ENCODE measurements at regions not wholly inside any gene's neighbourhood (a gene's known extent, or its start where the extent isn't known, plus 50 kb on each side); places are given as distances from the start of the nearest gene placed in this dataset.

DNA sequence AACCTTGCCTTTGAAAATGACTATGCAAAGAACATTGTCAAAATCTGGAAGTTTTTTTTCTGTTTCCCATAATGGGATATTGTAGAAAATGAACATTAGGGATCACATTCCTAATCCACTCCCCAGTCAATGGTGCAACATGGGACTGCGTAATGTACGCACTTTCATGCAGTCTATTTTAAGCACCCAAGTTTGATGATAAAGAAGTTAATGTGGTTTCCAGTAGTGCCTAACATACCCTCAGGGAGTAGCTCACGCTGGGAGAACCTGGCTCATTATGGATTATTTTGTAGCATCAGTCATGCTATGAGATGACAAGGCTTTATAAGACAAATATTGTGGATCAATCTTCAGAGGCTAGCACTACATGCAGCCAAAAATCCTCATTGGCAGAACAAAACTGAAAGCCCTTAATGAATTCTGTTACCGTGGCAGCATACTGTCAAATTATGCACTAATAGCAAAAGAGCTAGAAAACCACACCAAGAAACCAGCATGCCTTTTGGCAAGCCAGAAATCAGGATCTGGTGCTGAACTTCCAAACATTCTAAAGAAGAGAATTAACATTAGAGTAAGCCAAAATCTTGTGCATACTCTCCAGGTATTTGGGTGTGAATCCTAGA lies 1392.8 kb upstream of the TENM3 start:
- no peaks in the 10 kb centered on the region for H3K4me1 ChIP-seq
- H3K27me3 ChIP-seq, result no peaks in the 10 kb centered on the region
- H3K27ac ChIP-seq, result no peak overlapping the region
- DNase-seq, result no peak
- no peak overlapping the region for H3K4me3 ChIP-seq
- TF ChIP-seq, protein P1, sequence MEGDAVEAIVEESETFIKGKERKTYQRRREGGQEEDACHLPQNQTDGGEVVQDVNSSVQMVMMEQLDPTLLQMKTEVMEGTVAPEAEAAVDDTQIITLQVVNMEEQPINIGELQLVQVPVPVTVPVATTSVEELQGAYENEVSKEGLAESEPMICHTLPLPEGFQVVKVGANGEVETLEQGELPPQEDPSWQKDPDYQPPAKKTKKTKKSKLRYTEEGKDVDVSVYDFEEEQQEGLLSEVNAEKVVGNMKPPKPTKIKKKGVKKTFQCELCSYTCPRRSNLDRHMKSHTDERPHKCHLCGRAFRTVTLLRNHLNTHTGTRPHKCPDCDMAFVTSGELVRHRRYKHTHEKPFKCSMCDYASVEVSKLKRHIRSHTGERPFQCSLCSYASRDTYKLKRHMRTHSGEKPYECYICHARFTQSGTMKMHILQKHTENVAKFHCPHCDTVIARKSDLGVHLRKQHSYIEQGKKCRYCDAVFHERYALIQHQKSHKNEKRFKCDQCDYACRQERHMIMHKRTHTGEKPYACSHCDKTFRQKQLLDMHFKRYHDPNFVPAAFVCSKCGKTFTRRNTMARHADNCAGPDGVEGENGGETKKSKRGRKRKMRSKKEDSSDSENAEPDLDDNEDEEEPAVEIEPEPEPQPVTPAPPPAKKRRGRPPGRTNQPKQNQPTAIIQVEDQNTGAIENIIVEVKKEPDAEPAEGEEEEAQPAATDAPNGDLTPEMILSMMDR (IDR thresholded peaks at IDR 0.05), result no peak
- no peak for TF ChIP-seq POLR2A (IDR thresholded peaks at IDR 0.05)
- intact Hi-C loops (cut with DNase I), result no loop called here
- WGBS, 4 donors, result 66 to 75% (median 70%) methylated on average over 4 of the region's 4 CpGs
- H3K36me3 ChIP-seq, result no peaks in the 10 kb centered on the region
- ATAC-seq, result no peak
- H3K9me3 ChIP-seq, result peaks cover 0 to 3% (median 0%) of the 10 kb centered on the region in 12 donors

DNA sequence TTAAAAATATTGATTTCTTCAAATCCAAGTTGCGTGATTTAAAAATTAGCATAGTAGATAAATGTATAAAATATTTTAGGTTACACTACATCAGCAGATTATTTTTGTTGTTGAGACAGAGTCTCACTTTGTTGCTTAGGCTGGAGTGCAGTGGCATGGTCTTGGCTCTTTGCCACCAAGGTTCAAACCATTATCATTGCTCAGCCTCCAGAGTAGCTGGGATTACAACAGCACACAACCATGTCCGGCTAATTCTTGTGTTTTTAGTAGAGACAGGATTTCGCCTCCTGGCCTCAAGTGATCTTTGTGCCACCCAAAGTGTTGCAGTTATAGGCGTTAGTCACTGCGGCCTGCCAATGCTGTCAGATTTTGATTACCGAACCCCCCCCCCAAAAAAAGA lies 1390.5 kb upstream of the TENM3 start:
- no peaks in the 10 kb centered on the region for H3K27me3 ChIP-seq
- intact Hi-C loops (cut with DNase I), result no loop called here
- H3K4me3 ChIP-seq, result no peak overlapping the region
- H3K27ac ChIP-seq, result no peak overlapping the region
- no peaks in the 10 kb centered on the region for H3K36me3 ChIP-seq
- H3K4me1 ChIP-seq, result no peaks in the 10 kb centered on the region
- ATAC-seq, result no peak
- DNase-seq, result no peak
- peaks cover 0 to 5% (median 0%) of the 10 kb centered on the region in 12 donors for H3K9me3 ChIP-seq
- WGBS, 4 donors, result 30 to 50% (median 38%) methylated on average over 6 of the region's 6 CpGs
- TF ChIP-seq POLR2A (IDR thresholded peaks at IDR 0.05), result no peak
- TF ChIP-seq, protein P1 (IDR thresholded peaks at IDR 0.05), result no peak

DNA sequence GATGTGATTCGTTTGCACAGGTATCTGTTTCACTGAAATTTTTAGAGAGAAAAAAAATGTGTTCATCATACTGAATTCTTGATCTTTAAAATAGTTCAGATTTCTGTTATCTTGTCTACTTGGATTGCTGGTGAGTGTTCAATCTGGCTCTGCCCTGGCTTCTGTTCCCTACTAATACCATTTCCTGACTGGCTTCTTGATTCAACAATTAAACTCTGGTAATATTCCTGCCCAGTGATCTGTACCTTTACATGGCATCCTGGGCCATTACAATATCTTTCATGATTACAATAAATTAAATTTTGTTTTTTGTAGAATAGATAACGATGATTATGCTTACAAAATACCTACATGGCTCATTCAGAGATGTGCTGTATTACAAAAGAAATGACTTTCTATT lies 1388.0 kb upstream of the TENM3 start:
- DNase-seq, result no peak
- no peak for ATAC-seq
- 58 to 67% (median 64%) methylated on average over 2 of the region's 2 CpGs for WGBS, 4 donors
- no peaks in the 10 kb centered on the region for H3K36me3 ChIP-seq
- no peaks in the 10 kb centered on the region for H3K27me3 ChIP-seq
- no peaks in the 10 kb centered on the region for H3K4me1 ChIP-seq
- H3K9me3 ChIP-seq, result peaks cover 0 to 5% (median 0%) of the 10 kb centered on the region in 12 donors
- no peak for TF ChIP-seq POLR2A (IDR thresholded peaks at IDR 0.05)
- TF ChIP-seq, protein P1 (IDR thresholded peaks at IDR 0.05), result no peak
- no peak overlapping the region for H3K4me3 ChIP-seq
- intact Hi-C loops (cut with DNase I), result no loop called here
- H3K27ac ChIP-seq, result no peak overlapping the region

DNA sequence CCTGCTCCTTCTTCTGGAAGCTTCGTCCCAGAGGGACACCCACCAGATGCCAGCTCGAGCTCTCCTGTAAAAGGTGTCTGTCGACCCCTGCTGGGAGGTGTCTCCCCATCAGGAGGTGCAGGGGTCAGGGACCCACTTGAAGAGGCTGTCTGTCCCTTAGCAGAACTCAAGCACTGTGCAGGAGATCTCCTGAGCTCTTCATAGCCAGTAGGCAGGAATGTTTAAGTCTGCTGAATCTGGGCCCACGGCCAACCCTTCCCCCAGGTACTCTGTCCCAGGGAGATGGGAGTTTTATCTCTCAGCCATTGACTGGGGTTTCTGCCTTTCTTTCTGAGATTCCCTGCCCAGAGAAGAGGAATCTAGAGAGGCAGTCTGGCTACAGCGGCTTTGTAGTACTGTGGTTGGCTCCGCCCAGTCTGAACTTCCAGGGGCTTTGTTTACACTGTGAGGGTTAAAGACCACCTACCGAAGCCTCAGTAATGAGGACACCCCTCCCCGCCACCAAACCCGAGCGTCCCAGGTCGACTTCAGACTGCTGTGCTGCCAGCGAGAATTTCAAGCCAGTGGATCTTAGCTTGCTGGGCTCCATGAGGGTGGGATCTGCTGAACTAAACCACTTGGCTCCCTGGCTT lies 1383.0 kb upstream of the TENM3 start:
- Histone ChIP-seq H3K27ac (no peak overlapping the region), H3K9me3 (peaks cover 0 to 5% (median 0%) of the 10 kb centered on the region in 12 donors), H3K27me3 (no peaks in the 10 kb centered on the region), H3K4me3 (no peak overlapping the region), H3K36me3 (no peaks in the 10 kb centered on the region), H3K4me1 (no peaks in the 10 kb centered on the region)
- DNase-seq (no peak), ATAC-seq (no peak)
- no peak for TF ChIP-seq POLR2A (IDR thresholded peaks at IDR 0.05)
- TF ChIP-seq, protein P1 (IDR thresholded peaks at IDR 0.05), result no peak
- intact Hi-C loops (cut with DNase I), result no loop called here
- 55 to 61% (median 60%) methylated on average over 7 to 12 of the region's 12 CpGs for WGBS, 4 donors

All from heart left ventricle (tissue), 16 donors.